Neural cell (in vitro differentiated cells): ENCODE measurements at regions not wholly inside any gene's neighbourhood (a gene's known extent, or its start where the extent isn't known, plus 50 kb on each side); places are given as distances from the start of the nearest gene placed in this dataset.

Experiments used
- H2AFZ ChIP-seq: fragments of 200-600, 300-800 bp; sonication (generic), shearing (Covaris generic); 2 replicates; pipeline ENCODE4 v1.6.0; 2014; ENCODE audit warnings: low read depth, mild to moderate bottlenecking, antibody characterized with exemption, low read length, moderate library complexity
- H3F3A ChIP-seq: fragments of 200-600 bp; shearing (Covaris generic); 2 replicates; pipeline ENCODE4 v1.6.1; 2016; ENCODE audit warnings: mild to moderate bottlenecking, moderate library complexity, mixed read lengths, antibody characterized with exemption, low read length; ENCODE audit not compliant: insufficient read depth, poor library complexity, severe bottlenecking
- H3K27ac ChIP-seq: fragments of 200-600, 300-800 bp; sonication (generic), shearing (Covaris generic); 2 replicates; pipeline ENCODE4 v1.5.1; 2014; ENCODE audit warnings: mild to moderate bottlenecking, low read length, moderate library complexity
- H3K27me3 ChIP-seq: fragments of 300-800, 200-600 bp; sonication (generic), shearing (Covaris generic); 2 replicates; pipeline ENCODE4 v1.6.0; 2014; ENCODE audit warnings: mild to moderate bottlenecking, low read depth, low read length, moderate library complexity; ENCODE audit not compliant: insufficient read depth
- H3K36me3 ChIP-seq: fragments of 300-800, 200-600 bp; sonication (generic), shearing (Covaris generic); 2 replicates; pipeline ENCODE4 v1.5.1; 2014; ENCODE audit warnings: mild to moderate bottlenecking, antibody characterized with exemption, low read length, moderate library complexity; ENCODE audit not compliant: insufficient read depth
- H3K4me2 ChIP-seq: fragments of 300-800, 200-600 bp; sonication (generic), shearing (Covaris generic); 2 replicates; pipeline ENCODE4 v1.6.0; 2014; ENCODE audit warnings: mild to moderate bottlenecking, low read length
- H3K4me3 ChIP-seq: fragments of 300-800, 200-600 bp; sonication (generic), shearing (Covaris generic); 2 replicates; pipeline ENCODE4 v1.5.1; 2014; ENCODE audit warnings: mild to moderate bottlenecking, low read length, moderate library complexity
- H3K79me2 ChIP-seq: fragments of 200-600 bp; shearing (Covaris generic); replicated peaks from 2 replicates; pipeline ENCODE4 v1.6.0; 2014; ENCODE audit warnings: mild to moderate bottlenecking, low read length, moderate library complexity; ENCODE audit not compliant: insufficient read depth
- H3K9ac ChIP-seq: fragments of 300-800, 200-600 bp; sonication (generic), shearing (Covaris generic); 2 replicates; pipeline ENCODE4 v1.6.1; 2016; ENCODE audit warnings: mild to moderate bottlenecking, low read length, mixed read lengths
- H3K9me2 ChIP-seq: fragments of 200-600 bp; shearing (Covaris generic); 2 replicates; pipeline ENCODE4 v1.6.1; 2016; ENCODE audit warnings: mild to moderate bottlenecking, low read length, mixed read lengths; ENCODE audit not compliant: insufficient read depth
- H3K9me3 ChIP-seq: fragments of 200-600, 300-800 bp; sonication (generic), shearing (Covaris generic); 2 replicates; pipeline ENCODE4 v1.6.1; 2016; ENCODE audit warnings: mild to moderate bottlenecking, mixed run types, low read length, moderate library complexity, mixed read lengths
- H4K20me1 ChIP-seq: fragments of 200-600 bp; shearing (Covaris generic); 2 replicates; pipeline ENCODE4 v1.6.1; 2016; ENCODE audit warnings: mild to moderate bottlenecking, mixed run types; ENCODE audit not compliant: insufficient read depth
- EP300 ChIP-seq: fragments of 450-650 bp; conservative IDR thresholded peaks from 2 replicates; pipeline ENCODE4 v1.6.1; 2014; ENCODE audit warnings: antibody characterized with exemption, mild to moderate bottlenecking, moderate library complexity; ENCODE audit not compliant: poor library complexity, severe bottlenecking
- EZH2 ChIP-seq: fragments of 200-600, 300-800 bp; shearing (Covaris generic), sonication (generic); IDR thresholded peaks from 2 replicates; pipeline ENCODE4 v1.6.1; 2014; ENCODE audit warnings: antibody characterized with exemption, low read length, borderline replicate concordance, mild to moderate bottlenecking; ENCODE audit not compliant: insufficient read depth, poor library complexity, severe bottlenecking
- MXI1 ChIP-seq: fragments of 450-650 bp; conservative IDR thresholded peaks from 2 replicates; pipeline ENCODE4 v1.6.1; 2014; ENCODE audit warnings: antibody characterized with exemption, mild to moderate bottlenecking; ENCODE audit not compliant: poor library complexity, severe bottlenecking
- POLR2AphosphoS5 ChIP-seq: IDR thresholded peaks from 2 replicates; pipeline ENCODE4 v1.6.1; 2012
- RAD21 ChIP-seq: fragments of 450-650 bp; conservative IDR thresholded peaks from 2 replicates; pipeline ENCODE4 v1.6.1; 2014; ENCODE audit warnings: antibody characterized with exemption, mild to moderate bottlenecking, moderate library complexity
- SMC3 ChIP-seq: fragments of 450-650 bp; conservative IDR thresholded peaks from 2 replicates; pipeline ENCODE4 v1.6.1; 2014; ENCODE audit warnings: antibody characterized with exemption, mild to moderate bottlenecking, moderate library complexity; ENCODE audit not compliant: poor library complexity
- TAF1 ChIP-seq: IDR thresholded peaks from 2 replicates; pipeline ENCODE4 v1.6.1; 2012; ENCODE audit warnings: low read depth
- TF ChIP-seq, protein P1 (sequence below): fragments of 450-650 bp; IDR thresholded peaks from 2 replicates; pipeline ENCODE4 v1.5.1; 2014; ENCODE audit warnings: antibody characterized with exemption, mild to moderate bottlenecking, moderate library complexity; ENCODE audit not compliant: poor library complexity, severe bottlenecking
- TF ChIP-seq, protein P2 (sequence below): IDR thresholded peaks from 2 replicates; pipeline ENCODE4 v1.6.1; 2012; ENCODE audit warnings: borderline replicate concordance

DNA sequence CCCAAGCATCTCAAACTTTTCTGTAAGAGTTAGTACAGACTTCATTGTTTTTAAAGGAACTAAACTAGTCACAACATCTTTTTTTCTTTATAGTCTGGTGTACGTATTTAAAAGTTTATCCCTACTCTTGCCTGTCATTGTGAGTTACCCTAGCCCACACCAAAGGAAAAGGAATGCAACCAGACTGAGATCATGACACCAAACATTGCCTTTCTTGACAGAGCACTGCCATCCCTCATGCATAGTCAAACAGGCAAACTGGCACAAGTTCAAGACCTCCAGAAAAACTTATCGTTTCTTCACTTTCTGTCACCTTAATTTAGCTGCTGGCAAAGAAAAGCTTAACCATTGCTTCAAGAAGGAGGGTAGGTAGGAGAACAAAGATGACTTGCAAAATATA, 448.4 kb upstream of the MANEA start:
- no peak overlapping the region for H3K9ac ChIP-seq
- TF ChIP-seq EZH2 (no peak), RAD21 (no peak), EP300 (no peak), TAF1 (no peak), POLR2AphosphoS5 (no peak), MXI1 (no peak), SMC3 (no peak)
- TF ChIP-seq, protein P1, sequence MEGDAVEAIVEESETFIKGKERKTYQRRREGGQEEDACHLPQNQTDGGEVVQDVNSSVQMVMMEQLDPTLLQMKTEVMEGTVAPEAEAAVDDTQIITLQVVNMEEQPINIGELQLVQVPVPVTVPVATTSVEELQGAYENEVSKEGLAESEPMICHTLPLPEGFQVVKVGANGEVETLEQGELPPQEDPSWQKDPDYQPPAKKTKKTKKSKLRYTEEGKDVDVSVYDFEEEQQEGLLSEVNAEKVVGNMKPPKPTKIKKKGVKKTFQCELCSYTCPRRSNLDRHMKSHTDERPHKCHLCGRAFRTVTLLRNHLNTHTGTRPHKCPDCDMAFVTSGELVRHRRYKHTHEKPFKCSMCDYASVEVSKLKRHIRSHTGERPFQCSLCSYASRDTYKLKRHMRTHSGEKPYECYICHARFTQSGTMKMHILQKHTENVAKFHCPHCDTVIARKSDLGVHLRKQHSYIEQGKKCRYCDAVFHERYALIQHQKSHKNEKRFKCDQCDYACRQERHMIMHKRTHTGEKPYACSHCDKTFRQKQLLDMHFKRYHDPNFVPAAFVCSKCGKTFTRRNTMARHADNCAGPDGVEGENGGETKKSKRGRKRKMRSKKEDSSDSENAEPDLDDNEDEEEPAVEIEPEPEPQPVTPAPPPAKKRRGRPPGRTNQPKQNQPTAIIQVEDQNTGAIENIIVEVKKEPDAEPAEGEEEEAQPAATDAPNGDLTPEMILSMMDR: no peak
- TF ChIP-seq, protein P2, sequence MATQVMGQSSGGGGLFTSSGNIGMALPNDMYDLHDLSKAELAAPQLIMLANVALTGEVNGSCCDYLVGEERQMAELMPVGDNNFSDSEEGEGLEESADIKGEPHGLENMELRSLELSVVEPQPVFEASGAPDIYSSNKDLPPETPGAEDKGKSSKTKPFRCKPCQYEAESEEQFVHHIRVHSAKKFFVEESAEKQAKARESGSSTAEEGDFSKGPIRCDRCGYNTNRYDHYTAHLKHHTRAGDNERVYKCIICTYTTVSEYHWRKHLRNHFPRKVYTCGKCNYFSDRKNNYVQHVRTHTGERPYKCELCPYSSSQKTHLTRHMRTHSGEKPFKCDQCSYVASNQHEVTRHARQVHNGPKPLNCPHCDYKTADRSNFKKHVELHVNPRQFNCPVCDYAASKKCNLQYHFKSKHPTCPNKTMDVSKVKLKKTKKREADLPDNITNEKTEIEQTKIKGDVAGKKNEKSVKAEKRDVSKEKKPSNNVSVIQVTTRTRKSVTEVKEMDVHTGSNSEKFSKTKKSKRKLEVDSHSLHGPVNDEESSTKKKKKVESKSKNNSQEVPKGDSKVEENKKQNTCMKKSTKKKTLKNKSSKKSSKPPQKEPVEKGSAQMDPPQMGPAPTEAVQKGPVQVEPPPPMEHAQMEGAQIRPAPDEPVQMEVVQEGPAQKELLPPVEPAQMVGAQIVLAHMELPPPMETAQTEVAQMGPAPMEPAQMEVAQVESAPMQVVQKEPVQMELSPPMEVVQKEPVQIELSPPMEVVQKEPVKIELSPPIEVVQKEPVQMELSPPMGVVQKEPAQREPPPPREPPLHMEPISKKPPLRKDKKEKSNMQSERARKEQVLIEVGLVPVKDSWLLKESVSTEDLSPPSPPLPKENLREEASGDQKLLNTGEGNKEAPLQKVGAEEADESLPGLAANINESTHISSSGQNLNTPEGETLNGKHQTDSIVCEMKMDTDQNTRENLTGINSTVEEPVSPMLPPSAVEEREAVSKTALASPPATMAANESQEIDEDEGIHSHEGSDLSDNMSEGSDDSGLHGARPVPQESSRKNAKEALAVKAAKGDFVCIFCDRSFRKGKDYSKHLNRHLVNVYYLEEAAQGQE: no peak
- no peaks in the 10 kb centered on the region for H3F3A ChIP-seq
- no peaks in the 10 kb centered on the region for H3K27me3 ChIP-seq
- no peaks in the 10 kb centered on the region for H3K36me3 ChIP-seq
- no peaks in the 10 kb centered on the region for H3K9me3 ChIP-seq
- no peak overlapping the region for H3K4me2 ChIP-seq
- no peak overlapping the region for H3K27ac ChIP-seq
- no peaks in the 10 kb centered on the region for H3K79me2 ChIP-seq
- no peak overlapping the region for H2AFZ ChIP-seq
- no peak overlapping the region for H3K4me3 ChIP-seq
- no peaks in the 10 kb centered on the region for H3K9me2 ChIP-seq
- H4K20me1 ChIP-seq: no peaks in the 10 kb centered on the region

DNA sequence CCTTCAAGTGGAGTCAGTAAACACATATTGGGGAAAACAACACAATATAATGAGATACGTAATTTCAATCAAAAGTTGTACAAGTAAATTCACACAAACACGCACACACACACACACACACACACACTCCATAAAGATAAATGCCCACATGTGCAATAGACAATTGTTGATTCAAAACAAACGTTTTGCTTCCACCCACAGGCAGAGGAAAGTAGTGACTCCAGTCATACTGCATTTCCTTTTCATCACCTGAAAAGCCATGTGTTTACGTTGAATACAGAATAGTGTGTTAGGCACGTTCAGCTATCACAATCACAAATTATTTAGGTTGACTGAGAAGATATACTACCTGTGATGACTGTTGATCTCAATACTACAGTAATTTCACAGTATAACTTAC, 443.8 kb upstream of the MANEA start:
- Histone ChIP-seq H3K4me2 (no peak overlapping the region), H3F3A (no peaks in the 10 kb centered on the region), H3K4me3 (no peak overlapping the region), H3K9me2 (no peaks in the 10 kb centered on the region), H4K20me1 (no peaks in the 10 kb centered on the region), H3K27ac (no peak overlapping the region), H3K36me3 (no peaks in the 10 kb centered on the region), H3K9me3 (no peaks in the 10 kb centered on the region), H3K27me3 (no peaks in the 10 kb centered on the region), H2AFZ (no peak overlapping the region), H3K79me2 (no peaks in the 10 kb centered on the region), H3K9ac (no peak overlapping the region)
- no peak for TF ChIP-seq EZH2
- TF ChIP-seq RAD21: peak; percentile 44
- TF ChIP-seq SMC3: no peak
- no peak for TF ChIP-seq POLR2AphosphoS5

DNA sequence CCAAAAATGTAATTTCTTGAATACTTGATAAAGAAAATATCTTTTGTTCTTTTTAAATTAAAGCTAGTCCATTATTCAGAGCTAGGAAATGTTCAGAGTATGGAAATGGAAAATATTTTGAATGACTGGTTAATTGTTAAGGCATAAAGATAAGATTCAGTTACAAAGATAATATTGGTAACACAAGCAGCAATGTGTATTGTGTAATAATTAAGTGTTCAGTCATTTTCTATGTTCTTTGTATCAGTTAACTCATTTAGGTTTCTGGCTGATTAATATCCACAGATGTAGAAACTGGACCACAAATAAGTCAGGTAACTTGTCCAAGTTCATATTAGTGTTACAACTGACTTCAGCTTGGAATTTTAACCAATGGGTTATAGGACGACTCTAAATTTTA, 442.2 kb upstream of the MANEA start:
- TF ChIP-seq EZH2: no peak
- TF ChIP-seq, protein P1: no peak
- no peak for TF ChIP-seq RAD21
- no peak for TF ChIP-seq SMC3
- Histone ChIP-seq H3K4me3 (no peak overlapping the region), H3F3A (no peaks in the 10 kb centered on the region), H3K4me2 (no peak overlapping the region), H2AFZ (no peak overlapping the region), H3K79me2 (no peaks in the 10 kb centered on the region), H3K27me3 (no peaks in the 10 kb centered on the region), H3K27ac (no peak overlapping the region), H3K9me3 (no peaks in the 10 kb centered on the region), H3K9ac (no peak overlapping the region), H3K9me2 (no peaks in the 10 kb centered on the region), H4K20me1 (no peaks in the 10 kb centered on the region), H3K36me3 (no peaks in the 10 kb centered on the region)
